DMS 273 treated with DMSO at 0.1 percent for 48 hours (cell line): ENCODE measurements at regions not wholly inside any gene's neighbourhood (a gene's known extent, or its start where the extent isn't known, plus 50 kb on each side); places are given as distances from the start of the nearest gene placed in this dataset.

Experiments
- DNase-seq: peaks from one replicate; lab custom pipeline; 2025; lab: John Stamatoyannopoulos, UW

GRCh38 chr2:20540587-20541293 lies 93.9 kb downstream of the RHOB start:
- DNase-seq: peak; percentile 16

DNA sequence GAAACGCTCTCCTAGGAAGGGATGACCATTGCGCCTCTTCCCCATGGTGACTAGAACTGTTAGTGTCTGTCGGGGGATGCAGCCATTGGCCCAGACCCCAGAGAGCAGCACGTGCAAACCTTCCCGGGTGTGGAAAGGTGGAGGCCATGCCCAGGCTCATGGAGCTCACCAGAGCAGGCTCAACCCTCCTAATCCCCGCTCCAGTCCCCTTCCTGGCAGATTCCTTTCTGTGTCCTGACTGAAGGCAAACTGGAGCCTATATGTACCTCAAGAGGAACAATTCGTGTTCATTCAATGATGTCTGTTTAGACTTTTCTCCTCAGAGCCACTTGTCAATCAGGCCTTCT lies 94.4 kb downstream of the RHOB start:
- no peak for DNase-seq

DNA sequence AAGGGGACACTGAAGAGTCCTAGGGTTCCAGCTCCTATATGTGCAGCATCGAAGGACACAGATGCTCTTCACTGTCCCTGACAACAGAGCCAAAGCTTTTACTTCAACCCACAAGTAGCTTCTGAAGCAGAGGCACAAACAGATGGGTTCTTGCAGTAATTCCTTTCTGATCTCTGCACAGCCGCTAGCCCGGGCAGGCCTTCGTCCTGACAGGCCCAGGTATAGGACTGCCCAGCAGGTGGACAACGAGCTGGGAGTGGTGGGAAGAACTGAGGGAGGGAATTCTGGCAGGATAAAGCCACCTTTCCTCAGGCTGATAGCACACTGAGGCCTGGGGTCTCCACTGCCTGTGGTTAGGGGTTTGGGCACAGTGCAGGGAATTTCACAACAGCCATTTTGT lies 94.8 kb downstream of the RHOB start:
- no peak for DNase-seq

DNA sequence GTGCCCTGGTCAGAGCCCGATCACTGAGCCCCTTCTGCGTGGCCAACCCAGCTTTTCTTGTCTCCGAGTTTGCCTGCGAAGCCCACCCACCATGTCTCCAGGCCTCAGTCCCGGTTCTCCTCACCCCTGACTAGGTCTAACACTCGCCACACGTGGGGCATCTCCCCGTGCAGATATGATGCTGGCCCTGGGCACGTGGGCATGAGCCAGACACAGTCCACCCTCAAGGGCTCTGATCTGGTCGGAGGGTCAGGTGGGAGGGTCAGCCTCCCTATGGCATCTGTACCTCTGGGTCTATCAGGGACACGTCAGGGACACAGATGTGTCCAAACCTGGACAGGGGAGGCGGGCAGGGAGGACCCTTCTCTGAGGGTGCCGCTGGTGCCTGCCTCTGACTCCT lies 95.4 kb downstream of the RHOB start:
- DNase-seq: no peak

- no peak for DNase-seq
Measured at GRCh38 chr2:20542746-20543468, 96.0 kb downstream of the RHOB start.

GRCh38 chr2:20543469-20544152 lies 96.7 kb downstream of the RHOB start:
- DNase-seq: no peak

DNA sequence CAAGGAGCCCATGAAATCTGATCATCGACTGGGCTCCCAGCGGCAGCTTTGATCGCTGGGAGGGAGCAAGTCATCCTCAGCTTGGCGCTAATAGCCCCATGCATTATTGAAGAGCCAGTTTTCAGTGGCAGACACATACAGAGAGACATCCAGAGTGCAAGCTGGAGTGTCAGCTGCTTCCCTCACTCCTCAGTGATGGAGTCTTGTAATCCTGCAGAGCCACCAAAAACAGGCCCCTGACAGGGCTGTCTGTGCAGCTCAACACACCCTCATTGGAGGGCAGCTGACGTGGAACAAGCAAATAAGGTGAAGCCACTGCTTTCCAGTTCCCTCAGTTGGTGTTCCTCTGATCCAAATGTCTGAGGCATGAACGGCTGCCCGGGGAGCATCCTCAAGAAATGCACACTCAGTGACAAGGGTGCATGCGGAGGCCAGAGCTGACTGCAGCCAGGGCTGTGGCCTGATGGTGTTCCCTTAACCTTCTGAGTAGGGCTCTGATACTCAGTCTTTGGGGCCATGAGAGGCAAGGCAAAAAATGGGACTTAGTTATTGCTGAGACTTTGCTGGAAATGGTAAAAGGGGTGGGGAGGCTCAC lies 97.4 kb downstream of the RHOB start:
- DNase-seq: no peak

- no peak for DNase-seq
Measured at GRCh38 chr2:20549144-20549543, 101.8 kb downstream of the HS1BP3 start.

- no peak for DNase-seq
Measured at GRCh38 chr2:20549691-20550348, 101.1 kb downstream of the HS1BP3 start.

- no peak for DNase-seq
Measured at GRCh38 chr2:20551260-20551944, 99.5 kb downstream of the HS1BP3 start.

- DNase-seq: no peak
Measured at GRCh38 chr2:20551945-20552328, 99.0 kb downstream of the HS1BP3 start.

- no peak for DNase-seq
Measured at GRCh38 chr2:20552847-20553246, 98.1 kb downstream of the HS1BP3 start.

DNA sequence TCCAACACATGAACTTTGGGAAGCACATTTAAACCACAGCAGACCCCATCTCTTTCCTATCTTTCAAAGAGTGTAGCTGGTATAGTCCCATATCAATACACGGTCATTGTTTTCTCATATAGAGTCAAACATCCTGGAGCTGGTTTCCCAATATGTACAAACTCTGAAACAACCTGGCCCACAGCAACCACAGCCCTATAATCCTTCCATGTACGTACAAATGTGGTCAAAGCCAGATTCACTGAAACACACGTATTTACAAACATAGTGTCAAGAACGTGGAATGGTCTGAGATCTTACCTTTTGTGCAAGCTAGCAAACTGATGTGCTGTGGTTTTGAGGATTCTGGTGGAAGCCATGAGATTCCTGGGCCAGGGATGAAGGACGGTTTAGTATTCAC lies 97.3 kb downstream of the HS1BP3 start:
- DNase-seq: no peak

GRCh38 chr2:20555954-20556353 lies 94.9 kb downstream of the HS1BP3 start:
- DNase-seq: no peak

DNA sequence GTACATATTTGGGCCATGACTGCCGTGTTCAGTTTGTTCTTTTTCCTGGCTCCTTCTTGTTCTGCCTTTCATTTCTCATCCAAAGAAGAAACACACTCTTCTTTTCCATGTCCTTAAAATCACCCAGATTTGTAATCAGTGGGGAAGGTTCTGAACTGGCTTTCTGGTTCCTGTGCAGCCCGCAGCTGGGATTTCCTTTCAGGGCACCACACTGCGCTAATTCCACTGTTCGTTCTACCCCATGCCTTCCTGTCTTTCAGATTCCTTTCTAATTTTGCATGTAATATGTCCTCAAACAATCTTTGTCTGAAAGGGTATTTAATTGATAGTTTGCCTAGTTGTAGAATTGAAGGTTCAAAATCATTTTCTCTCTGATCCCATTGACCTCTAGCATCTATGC lies 94.1 kb downstream of the HS1BP3 start:
- DNase-seq: no peak

- no peak for DNase-seq
Measured at GRCh38 chr2:20557226-20557625, 93.7 kb downstream of the HS1BP3 start.

DNA sequence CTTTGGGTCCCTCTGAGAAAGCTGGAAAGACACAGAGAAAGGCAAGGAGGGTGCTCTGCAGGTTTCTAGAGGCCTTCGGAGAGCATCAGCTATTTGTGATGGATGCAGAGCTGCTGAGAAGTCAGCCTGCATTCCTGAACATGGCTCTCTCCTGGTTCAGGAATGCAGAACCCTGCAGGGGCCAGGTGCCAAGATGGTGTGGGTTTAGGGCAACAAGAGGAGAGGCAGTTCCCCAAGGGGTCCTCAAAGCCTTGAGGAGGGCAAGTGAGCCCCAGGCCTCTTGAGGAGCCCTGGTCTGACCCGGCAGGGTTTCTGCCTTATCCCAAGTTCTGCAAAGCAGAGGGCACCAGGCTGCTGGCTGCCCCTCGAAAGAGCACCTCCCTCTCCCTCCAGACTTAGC lies 93.3 kb downstream of the HS1BP3 start:
- no peak for DNase-seq

- DNase-seq: no peak
Measured at GRCh38 chr2:20558391-20559150, 92.3 kb downstream of the HS1BP3 start.

- DNase-seq: no peak
Measured at GRCh38 chr2:20559277-20559676, 91.6 kb downstream of the HS1BP3 start.

DNA sequence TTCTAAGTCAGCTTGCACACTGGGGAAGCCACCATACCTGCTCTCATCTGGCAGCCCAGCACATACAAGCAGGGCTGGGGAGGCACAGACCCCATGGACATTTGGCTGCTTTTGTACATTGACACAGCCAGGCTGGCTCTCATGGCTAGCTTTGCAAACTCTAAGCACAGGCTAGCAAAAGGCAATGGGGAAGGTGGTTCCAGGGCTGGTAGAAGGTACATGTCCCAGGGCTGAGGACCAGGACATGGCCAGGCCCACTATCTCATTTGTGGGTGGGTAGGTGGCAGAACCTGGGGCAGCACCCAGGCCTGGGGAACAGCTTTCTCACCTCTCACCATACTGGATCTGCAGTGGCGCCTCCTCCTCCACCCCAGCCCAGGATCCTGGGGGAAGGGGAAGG lies 90.9 kb downstream of the HS1BP3 start:
- no peak for DNase-seq
